ENCODE measurements at regions not wholly inside any gene's neighbourhood (a gene's known extent, or its start where the extent isn't known, plus 50 kb on each side); places are given as distances from the start of the nearest gene placed in this dataset.

DNA sequence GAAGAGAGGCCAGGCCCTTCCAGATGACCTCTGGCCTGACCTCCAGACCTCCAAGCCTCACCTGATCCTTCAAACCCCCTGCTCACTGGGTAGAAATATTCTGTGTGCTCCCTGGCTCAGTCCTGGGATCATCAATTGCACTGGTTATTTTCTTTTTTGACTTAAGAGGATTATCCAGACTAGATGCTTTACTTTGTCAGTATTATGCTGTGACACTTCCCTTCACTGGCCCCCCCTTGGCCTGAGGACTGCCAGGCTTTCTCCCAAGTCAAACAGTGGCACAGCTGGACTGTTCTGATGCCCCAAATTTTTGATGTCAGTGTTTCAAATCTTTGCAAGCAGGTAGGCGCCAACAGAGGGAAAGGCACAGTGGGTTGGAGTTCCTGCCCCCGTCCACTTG is 156.3 kb upstream of the SKOR2 start:
- TF ChIP-seq POLR2A (IDR thresholded peaks at IDR 0.05; ENCODE audit: extremely low read depth, insufficient read length) (no peak), MYC (IDR thresholded peaks at IDR 0.05; ENCODE audit: low read depth, low read length) (no peak)
- TF ChIP-seq, protein P1, sequence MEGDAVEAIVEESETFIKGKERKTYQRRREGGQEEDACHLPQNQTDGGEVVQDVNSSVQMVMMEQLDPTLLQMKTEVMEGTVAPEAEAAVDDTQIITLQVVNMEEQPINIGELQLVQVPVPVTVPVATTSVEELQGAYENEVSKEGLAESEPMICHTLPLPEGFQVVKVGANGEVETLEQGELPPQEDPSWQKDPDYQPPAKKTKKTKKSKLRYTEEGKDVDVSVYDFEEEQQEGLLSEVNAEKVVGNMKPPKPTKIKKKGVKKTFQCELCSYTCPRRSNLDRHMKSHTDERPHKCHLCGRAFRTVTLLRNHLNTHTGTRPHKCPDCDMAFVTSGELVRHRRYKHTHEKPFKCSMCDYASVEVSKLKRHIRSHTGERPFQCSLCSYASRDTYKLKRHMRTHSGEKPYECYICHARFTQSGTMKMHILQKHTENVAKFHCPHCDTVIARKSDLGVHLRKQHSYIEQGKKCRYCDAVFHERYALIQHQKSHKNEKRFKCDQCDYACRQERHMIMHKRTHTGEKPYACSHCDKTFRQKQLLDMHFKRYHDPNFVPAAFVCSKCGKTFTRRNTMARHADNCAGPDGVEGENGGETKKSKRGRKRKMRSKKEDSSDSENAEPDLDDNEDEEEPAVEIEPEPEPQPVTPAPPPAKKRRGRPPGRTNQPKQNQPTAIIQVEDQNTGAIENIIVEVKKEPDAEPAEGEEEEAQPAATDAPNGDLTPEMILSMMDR (IDR thresholded peaks at IDR 0.05; ENCODE audit: low read depth, low read length): no peak
- TF ChIP-seq, protein P2, sequence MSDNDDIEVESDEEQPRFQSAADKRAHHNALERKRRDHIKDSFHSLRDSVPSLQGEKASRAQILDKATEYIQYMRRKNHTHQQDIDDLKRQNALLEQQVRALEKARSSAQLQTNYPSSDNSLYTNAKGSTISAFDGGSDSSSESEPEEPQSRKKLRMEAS (IDR thresholded peaks at IDR 0.05; ENCODE audit: low read depth, low read length): no peak
